Effector memory CD4-positive, alpha-beta T cell (primary cell): ENCODE measurements at regions not wholly inside any gene's neighbourhood (a gene's known extent, or its start where the extent isn't known, plus 50 kb on each side); places are given as distances from the start of the nearest gene placed in this dataset.
"Not testable (repeated sequence)": the region's sequence is repeated elsewhere in the genome, so short reads cannot be mapped to it uniquely, and the experiment has no call there.

ENCODE experiments used
- DNase-seq, 3 donors: peaks; one replicate each; pipeline ENCODE4 v3.0.0-alpha.2; 2020
- H3K27ac ChIP-seq: 2 replicates; pipeline ENCODE4 v1.7.0; 2013; ENCODE audit warnings: mild to moderate bottlenecking, low read length, moderate library complexity; ENCODE audit not compliant: insufficient read depth, poor library complexity, severe bottlenecking
- H3K27me3 ChIP-seq: replicated peaks from 2 replicates; pipeline ENCODE4 v1.7.0; 2013; ENCODE audit warnings: mild to moderate bottlenecking, low read length; ENCODE audit not compliant: insufficient read depth, control insufficient read depth, poor library complexity, severe bottlenecking
- H3K36me3 ChIP-seq: 2 replicates; pipeline ENCODE4 v1.7.0; 2013; ENCODE audit warnings: mild to moderate bottlenecking, low read length, moderate library complexity; ENCODE audit not compliant: control insufficient read depth, insufficient read depth
- H3K4me1 ChIP-seq: 2 replicates; pipeline ENCODE4 v1.7.0; 2013; ENCODE audit warnings: low read length, mild to moderate bottlenecking; ENCODE audit not compliant: control insufficient read depth, insufficient read depth, poor library complexity, severe bottlenecking
- H3K4me3 ChIP-seq: 2 replicates; pipeline ENCODE4 v1.7.0; 2013; ENCODE audit warnings: low read length, low read depth, mild to moderate bottlenecking; ENCODE audit not compliant: insufficient read depth, poor library complexity, severe bottlenecking
- H3K9me3 ChIP-seq: 2 replicates; pipeline ENCODE4 v1.7.0; 2013; ENCODE audit warnings: mild to moderate bottlenecking, low read length, moderate library complexity; ENCODE audit not compliant: control insufficient read depth

- no peak for DNase-seq
- H3K9me3 ChIP-seq: no peaks in the 10 kb centered on the region
- H3K27ac ChIP-seq: no peak overlapping the region
- no peaks in the 10 kb centered on the region for H3K27me3 ChIP-seq
- H3K36me3 ChIP-seq: no peaks in the 10 kb centered on the region
- no peak overlapping the region for H3K4me3 ChIP-seq
- no peaks in the 10 kb centered on the region for H3K4me1 ChIP-seq
These were observed 258.9 kb downstream of the GJA1 start for GRCh38 chr6:121694389-121694788.

- Histone ChIP-seq H3K4me3 (no peak overlapping the region), H3K4me1 (no peaks in the 10 kb centered on the region), H3K9me3 (no peaks in the 10 kb centered on the region), H3K27me3 (no peaks in the 10 kb centered on the region), H3K27ac (no peak overlapping the region), H3K36me3 (no peaks in the 10 kb centered on the region)
- DNase-seq: no peak
These were observed 259.4 kb downstream of the GJA1 start for GRCh38 chr6:121694801-121695251.

DNA sequence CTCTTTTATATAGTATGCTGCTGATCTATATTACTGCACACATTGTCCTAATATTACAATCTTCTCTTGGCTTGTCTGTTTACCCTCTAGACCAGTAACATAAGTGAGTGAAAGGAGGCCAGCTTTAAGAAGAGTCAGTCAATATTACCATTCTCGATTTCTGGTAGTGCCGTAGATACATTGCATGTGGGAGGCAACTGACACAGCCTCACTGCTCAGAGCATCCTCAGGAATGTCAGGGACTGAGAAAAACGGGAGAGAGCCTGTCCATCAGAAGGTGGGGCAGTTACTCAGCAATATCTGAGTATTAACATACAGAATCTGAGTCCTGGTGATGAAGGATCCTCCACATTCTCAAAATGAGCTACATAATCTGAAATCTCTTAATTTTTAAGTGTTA is 259.9 kb downstream of the GJA1 start:
- H3K4me1 ChIP-seq: no peaks in the 10 kb centered on the region
- DNase-seq: no peak

DNA sequence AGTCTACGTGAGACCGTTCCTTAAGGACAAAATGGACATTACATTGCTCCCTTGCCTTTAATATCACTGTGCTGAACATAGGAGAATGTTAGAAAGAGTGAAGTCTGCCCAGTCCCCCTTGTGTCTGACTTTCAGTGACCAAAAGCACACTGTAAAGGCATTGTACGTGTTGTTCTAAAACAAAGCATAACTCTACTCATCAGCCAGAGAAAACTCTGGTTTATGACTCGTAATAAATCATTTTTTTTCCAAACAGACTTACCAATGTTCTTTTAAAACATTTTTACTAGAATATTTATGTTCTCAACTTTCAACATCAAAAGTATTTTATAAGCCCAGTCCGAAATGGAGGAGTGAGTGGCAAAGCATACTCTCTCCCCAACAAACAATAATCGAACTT is 262.5 kb downstream of the GJA1 start:
- Histone ChIP-seq H3K4me1 (no peaks in the 10 kb centered on the region), H3K4me3 (no peak overlapping the region), H3K36me3 (no peaks in the 10 kb centered on the region), H3K27me3 (no peaks in the 10 kb centered on the region), H3K9me3 (no peaks in the 10 kb centered on the region), H3K27ac (no peak overlapping the region)
- no peak for DNase-seq

More for the DNA sequence above, 259.9 kb downstream of the GJA1 start:
- Histone ChIP-seq H3K9me3 (no peaks in the 10 kb centered on the region), H3K27ac (no peak overlapping the region), H3K27me3 (no peaks in the 10 kb centered on the region), H3K4me3 (no peak overlapping the region), H3K36me3 (no peaks in the 10 kb centered on the region)

DNA sequence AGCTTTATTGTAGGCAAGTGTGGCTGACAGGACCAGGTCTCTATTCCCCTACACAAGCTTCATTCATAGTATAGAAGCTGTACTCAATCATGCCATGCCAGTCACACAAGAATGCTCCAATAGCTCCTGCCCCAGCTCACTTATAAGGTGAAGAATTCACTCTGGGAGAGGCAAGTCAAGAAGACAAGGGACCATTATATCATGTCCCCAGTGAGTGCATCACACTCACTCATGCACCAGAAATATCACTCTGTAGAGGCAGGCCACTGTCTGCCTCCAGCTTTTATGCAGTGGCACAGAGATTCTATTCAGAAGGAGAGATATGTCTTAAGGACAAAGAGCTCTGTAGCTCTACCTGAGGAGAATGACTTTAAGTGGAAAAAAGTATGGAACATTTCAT is 263.2 kb downstream of the GJA1 start:
- Histone ChIP-seq H3K4me3 (no peak overlapping the region), H3K36me3 (no peaks in the 10 kb centered on the region), H3K27me3 (no peaks in the 10 kb centered on the region), H3K4me1 (no peaks in the 10 kb centered on the region), H3K27ac (no peak overlapping the region), H3K9me3 (no peaks in the 10 kb centered on the region)
- DNase-seq: no peak

- not testable (repeated sequence) for H3K36me3 ChIP-seq, H3K9me3 ChIP-seq, H3K4me1 ChIP-seq, H3K27ac ChIP-seq, H3K4me3 ChIP-seq, H3K27me3 ChIP-seq, DNase-seq
These were observed 267.7 kb downstream of the GJA1 start for GRCh38 chr6:121703129-121703528.

DNA sequence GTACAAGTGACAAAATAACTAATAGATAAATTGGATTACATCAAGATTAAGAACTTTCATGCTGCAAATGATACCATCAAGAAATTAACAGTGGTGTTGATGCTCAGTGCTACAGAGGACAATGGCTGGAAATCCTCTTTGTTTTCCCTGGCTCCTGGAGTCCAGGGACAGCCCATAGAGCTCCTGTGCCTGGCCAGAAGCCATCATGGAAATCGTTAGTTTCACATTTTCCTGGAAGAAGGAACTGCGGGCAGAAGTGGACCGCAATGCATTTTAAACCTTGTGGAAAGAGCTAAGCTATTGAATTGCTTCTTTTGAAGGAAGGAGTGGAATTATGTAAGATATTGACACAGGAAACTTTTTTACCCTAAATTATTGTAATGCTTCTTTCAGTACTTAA is 276.0 kb downstream of the GJA1 start:
- no peaks in the 10 kb centered on the region for H3K36me3 ChIP-seq
- H3K4me3 ChIP-seq: no peak overlapping the region
- no peaks in the 10 kb centered on the region for H3K27me3 ChIP-seq
- no peak for DNase-seq
- no peaks in the 10 kb centered on the region for H3K4me1 ChIP-seq
- H3K27ac ChIP-seq: no peak overlapping the region
- no peaks in the 10 kb centered on the region for H3K9me3 ChIP-seq

DNA sequence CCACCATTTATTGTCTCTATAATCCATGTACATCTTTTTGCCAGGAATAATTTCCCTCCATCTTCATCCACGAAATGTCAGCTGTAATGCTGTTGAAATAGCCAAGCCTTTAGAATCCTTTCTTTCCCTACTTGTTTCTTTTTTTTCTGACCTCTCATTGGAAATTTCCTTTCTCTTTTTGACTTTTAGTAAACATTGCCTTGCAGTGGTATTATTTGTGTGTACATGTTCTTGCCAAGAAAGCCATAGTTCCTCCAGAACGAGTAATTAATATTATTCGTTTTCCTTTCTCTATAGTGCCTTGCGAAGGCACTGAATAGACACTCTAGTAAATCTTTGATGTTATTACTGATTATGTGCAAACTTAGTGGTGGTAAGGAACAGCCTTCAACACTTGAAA is 282.2 kb downstream of the GJA1 start:
- no peak for DNase-seq

GRCh38 chr6:121720867-121721266 is 285.4 kb downstream of the GJA1 start:
- not testable (repeated sequence) for DNase-seq

More for the DNA sequence above, 282.2 kb downstream of the GJA1 start:
- Histone ChIP-seq H3K36me3 (no peaks in the 10 kb centered on the region), H3K27ac (no peak overlapping the region), H3K9me3 (no peaks in the 10 kb centered on the region), H3K27me3 (no peaks in the 10 kb centered on the region), H3K4me3 (no peak overlapping the region), H3K4me1 (no peaks in the 10 kb centered on the region)

DNA sequence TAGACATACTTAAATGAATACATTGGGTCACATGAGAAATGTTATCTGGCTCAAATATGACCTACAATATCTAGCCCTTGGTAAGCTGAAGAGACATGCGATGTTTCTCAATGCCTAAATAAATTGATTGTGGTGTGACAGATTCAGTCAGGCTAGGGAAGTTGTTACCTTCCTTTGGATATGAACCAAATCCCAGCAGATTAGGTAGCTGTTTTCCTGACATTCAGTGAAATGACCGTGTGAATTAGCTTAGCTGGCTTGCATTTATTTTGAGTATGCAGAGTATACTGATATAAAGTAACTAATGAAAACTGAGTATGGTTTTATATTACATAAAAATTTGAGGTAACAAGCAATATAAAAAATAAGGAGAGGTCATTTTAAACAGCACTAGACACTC is 288.2 kb downstream of the GJA1 start:
- H3K4me3 ChIP-seq: no peak overlapping the region
- no peaks in the 10 kb centered on the region for H3K27me3 ChIP-seq
- H3K27ac ChIP-seq: no peak overlapping the region
- no peaks in the 10 kb centered on the region for H3K36me3 ChIP-seq
- no peaks in the 10 kb centered on the region for H3K9me3 ChIP-seq
- no peaks in the 10 kb centered on the region for H3K4me1 ChIP-seq
- DNase-seq: no peak

More at GRCh38 chr6:121720867-121721266, 285.4 kb downstream of the GJA1 start:
- H3K36me3 ChIP-seq, H3K4me1 ChIP-seq, H3K27ac ChIP-seq, H3K9me3 ChIP-seq, H3K27me3 ChIP-seq, H3K4me3 ChIP-seq: not testable (repeated sequence)

- H3K4me1 ChIP-seq: no peaks in the 10 kb centered on the region
- no peak overlapping the region for H3K27ac ChIP-seq
- no peak overlapping the region for H3K4me3 ChIP-seq
- no peaks in the 10 kb centered on the region for H3K9me3 ChIP-seq
- no peaks in the 10 kb centered on the region for H3K27me3 ChIP-seq
- no peak for DNase-seq
- no peaks in the 10 kb centered on the region for H3K36me3 ChIP-seq
These were observed 289.1 kb downstream of the GJA1 start for GRCh38 chr6:121724576-121724975.
